ENCODE measurements at regions not wholly inside any gene's neighbourhood (a gene's known extent, or its start where the extent isn't known, plus 50 kb on each side); places are given as distances from the start of the nearest gene placed in this dataset.

GRCh38 chr2:215611609-215612386 is 175.9 kb upstream of the FN1 start:
- Histone ChIP-seq H3K9me3 (ENCODE audit: control extremely low read depth in 1 of 3, control insufficient read depth in 2 of 3, insufficient read depth in 1 of 3, low read length in 2 of 3) (no peaks in the 10 kb centered on the region), H3K4me2 (replicated peaks; ENCODE audit: low read depth, low read length, poor library complexity, severe bottlenecking) (no peak overlapping the region), H3K9ac (ENCODE audit: low read length) (no peak overlapping the region), H3K27ac (ENCODE audit: low read length in 2 of 2) (no peak overlapping the region), H3K36me3 (replicated peaks in 1 of 2; ENCODE audit: control extremely low read depth in 1 of 2, control insufficient read depth in 1 of 2, extremely low read depth in 1 of 2, insufficient read depth in 2 of 2, low read length in 1 of 2) (no peaks in the 10 kb centered on the region), H3K79me2 (ENCODE audit: control insufficient read depth, insufficient read depth, low read length) (no peaks in the 10 kb centered on the region), H2AFZ (ENCODE audit: insufficient read depth, low read depth, low read length, poor library complexity, severe bottlenecking) (no peak overlapping the region), H3K4me1 (ENCODE audit: control insufficient read depth in 2 of 2, insufficient read depth in 2 of 2, low read length in 2 of 2) (no peaks in the 10 kb centered on the region), H4K20me1 (ENCODE audit: control insufficient read depth, insufficient read depth, low read length, poor library complexity, severe bottlenecking) (no peaks in the 10 kb centered on the region), H3K27me3 (replicated peaks in 1 of 4; ENCODE audit: control extremely low read depth in 1 of 4, control insufficient read depth in 3 of 4, insufficient read depth in 4 of 4, low read length in 3 of 4) (no peaks in the 10 kb centered on the region), H3K4me3 (ENCODE audit: control extremely low read depth in 1 of 5, extremely low read depth in 1 of 5, insufficient read depth in 1 of 5, low read depth in 2 of 5, low read length in 4 of 5) (no peak overlapping the region)
- no peak overlapping the region for H3K27ac Mint-ChIP-seq
- intact Hi-C loops (cut with micrococcal nuclease), result no loop called here
- POLR2A ChIA-PET, result interaction anchor here (0.6 kb wide), 1 partner anchor 548 kb away, joined by 4 read pairs; no protein-coding TSS in a partner anchor
- CTCF ChIA-PET, result no interaction called here
- DNase-seq (no peak), ATAC-seq (ENCODE audit: low read depth) (no peak)
- H3K27me3 Mint-ChIP-seq, result peaks cover 10% of the 10 kb centered on the region
- 37% methylated on average over 3 of the region's 7 CpGs for WGBS (ENCODE audit: insufficient coverage)
- H3K4me1 Mint-ChIP-seq, result no peaks in the 10 kb centered on the region
- TF ChIP-seq EZH2 (IDR thresholded peaks at IDR 0.05; ENCODE audit: borderline replicate concordance, insufficient read depth, low read depth, low read length, poor library complexity, severe bottlenecking), result no peak
- TF ChIP-seq CTCF (IDR thresholded peaks at IDR 0.05), result no peak
- no peak overlapping the region for H3K4me3 Mint-ChIP-seq
- H3K9me3 Mint-ChIP-seq (ENCODE audit: insufficient read depth), result no peaks in the 10 kb centered on the region
